ENCODE measurements at regions not wholly inside any gene's neighbourhood (a gene's known extent, or its start where the extent isn't known, plus 50 kb on each side); places are given as distances from the start of the nearest gene placed in this dataset.
"Not testable (repeated sequence)": the region's sequence is repeated elsewhere in the genome, so short reads cannot be mapped to it uniquely, and the experiment has no call there.

GRCh38 chr18:1557711-1558110 lies 653.0 kb downstream of the ADCYAP1 start:
- not testable (repeated sequence) for DNase-seq (ENCODE audit: low read depth in 2 of 2)

GRCh38 chr18:1559563-1559962 lies 654.9 kb downstream of the ADCYAP1 start:
- no peak for DNase-seq (ENCODE audit: low read depth in 2 of 2)

GRCh38 chr18:1564793-1565192 lies 660.1 kb downstream of the ADCYAP1 start:
- DNase-seq (ENCODE audit: low read depth in 2 of 2), result no peak

- no peak for DNase-seq (ENCODE audit: low read depth in 2 of 2)
These were observed 666.5 kb downstream of the ADCYAP1 start for GRCh38 chr18:1571206-1571605.

- no peak for DNase-seq (ENCODE audit: low read depth in 2 of 2)
These were observed 669.1 kb downstream of the ADCYAP1 start for GRCh38 chr18:1573732-1574131.

DNA sequence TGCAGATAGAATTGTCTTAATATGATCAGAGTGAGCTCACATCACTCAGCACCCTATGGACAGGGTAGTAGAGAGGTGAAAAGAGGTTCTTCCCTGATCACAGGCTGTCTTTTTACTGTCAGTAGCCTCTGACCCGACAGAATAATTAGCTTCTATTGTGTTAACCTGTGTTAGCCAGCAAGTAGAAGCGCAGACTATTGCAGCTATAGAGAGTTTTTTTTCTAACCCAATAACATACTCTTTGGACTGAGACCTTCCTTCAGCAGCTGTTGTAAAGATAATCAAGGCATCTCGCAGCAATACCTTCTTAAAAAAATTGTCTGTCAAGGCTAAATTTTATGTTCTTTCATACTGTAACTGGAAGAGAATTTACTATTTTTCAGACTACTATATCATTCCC lies 670.4 kb downstream of the ADCYAP1 start:
- no peak for DNase-seq (ENCODE audit: low read depth in 2 of 2)

- no peak for DNase-seq (ENCODE audit: low read depth in 2 of 2)
These were observed 673.8 kb downstream of the ADCYAP1 start for GRCh38 chr18:1578505-1578904.

GRCh38 chr18:1581581-1581980 lies 676.9 kb downstream of the ADCYAP1 start:
- no peak for DNase-seq (ENCODE audit: low read depth in 2 of 2)

DNA sequence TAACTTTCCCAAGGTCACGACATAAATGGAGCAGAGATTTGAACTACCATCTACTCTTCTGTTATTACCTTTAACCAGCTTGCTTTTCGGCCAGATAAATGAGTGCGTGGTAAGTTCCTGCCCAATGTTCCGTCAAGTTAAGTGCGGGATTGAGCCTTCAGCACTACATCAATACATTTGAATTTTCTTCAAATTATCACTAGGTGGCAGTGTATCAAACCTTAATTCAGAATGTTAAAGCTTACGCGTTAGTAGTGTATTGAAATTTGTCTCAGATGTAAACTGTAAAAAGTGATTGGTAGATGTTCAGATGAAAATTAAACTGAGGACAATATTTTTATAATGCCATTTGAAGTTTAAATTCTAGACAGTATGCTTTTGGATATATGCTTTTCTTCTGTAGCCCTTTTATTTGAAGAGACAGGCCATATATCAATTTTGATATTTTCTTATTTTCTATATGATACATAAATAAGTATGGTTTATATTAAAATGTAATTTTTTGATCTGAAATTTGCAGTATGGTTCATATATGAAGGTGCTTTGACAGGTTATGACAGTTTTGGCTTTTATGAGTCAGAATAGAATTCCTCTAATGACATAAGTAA lies 681.3 kb downstream of the ADCYAP1 start:
- DNase-seq (ENCODE audit: low read depth in 2 of 2), result no peak

DNA sequence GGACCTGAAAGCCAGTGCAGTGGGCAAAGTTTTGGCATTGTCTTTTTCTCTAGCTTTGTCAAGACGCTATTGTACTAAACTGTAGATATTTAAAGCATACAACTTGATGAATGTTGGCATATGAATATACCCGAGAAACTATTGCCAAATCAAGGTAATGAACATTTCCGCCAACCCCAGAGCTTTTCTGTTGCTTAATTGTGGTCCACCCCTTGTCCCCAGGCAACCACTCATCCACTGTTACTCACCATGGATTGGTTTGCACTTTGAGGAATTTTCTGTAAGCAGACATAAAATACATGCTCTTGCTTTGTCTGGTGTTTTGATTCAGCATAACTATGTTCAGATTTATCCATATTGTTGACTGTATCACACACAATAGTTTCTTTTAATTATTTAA lies 688.4 kb downstream of the ADCYAP1 start:
- no peak for DNase-seq (ENCODE audit: low read depth in 2 of 2)

DNA sequence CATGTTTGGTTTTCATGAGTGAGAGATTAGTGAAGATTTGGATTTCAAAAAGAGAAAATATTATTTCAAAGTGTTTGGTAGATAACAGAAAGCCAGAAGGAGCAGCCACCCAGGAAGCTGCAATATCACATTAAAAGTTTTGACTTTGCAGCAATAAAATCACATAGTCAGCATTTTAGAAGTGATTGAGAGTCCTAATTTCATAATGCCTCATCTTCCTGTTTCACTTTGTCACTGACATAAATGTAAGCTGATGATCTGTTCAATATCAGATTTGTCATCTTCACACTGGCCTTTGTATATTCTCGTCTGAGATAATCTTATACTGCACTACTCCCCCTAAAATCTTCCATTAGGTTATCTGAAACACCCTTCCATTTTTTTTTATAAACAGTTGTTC lies 690.5 kb downstream of the ADCYAP1 start:
- no peak for DNase-seq (ENCODE audit: low read depth in 2 of 2)

GRCh38 chr18:1599196-1599595 lies 694.5 kb downstream of the ADCYAP1 start:
- DNase-seq (ENCODE audit: low read depth in 2 of 2), result no peak

DNA sequence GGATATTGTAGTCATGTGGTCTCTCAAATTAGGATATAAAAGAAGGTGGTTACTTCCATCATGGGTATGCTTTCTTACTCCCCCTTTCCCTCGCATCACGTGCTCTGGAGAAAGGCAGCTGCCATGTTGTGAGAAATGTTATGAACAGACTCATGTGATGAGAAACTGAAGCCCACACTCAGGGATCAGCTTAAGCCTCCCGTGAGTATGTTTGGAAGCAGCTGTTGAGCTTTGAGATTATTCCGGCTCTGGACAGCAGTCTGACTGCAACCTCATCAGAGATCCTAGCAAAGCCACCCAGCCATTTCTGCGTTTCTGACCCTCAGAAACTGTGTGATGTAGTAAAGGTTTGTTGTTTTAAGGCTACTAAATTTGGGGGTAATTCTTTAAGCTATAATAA lies 700.1 kb downstream of the ADCYAP1 start:
- no peak for DNase-seq (ENCODE audit: low read depth in 2 of 2)

DNA sequence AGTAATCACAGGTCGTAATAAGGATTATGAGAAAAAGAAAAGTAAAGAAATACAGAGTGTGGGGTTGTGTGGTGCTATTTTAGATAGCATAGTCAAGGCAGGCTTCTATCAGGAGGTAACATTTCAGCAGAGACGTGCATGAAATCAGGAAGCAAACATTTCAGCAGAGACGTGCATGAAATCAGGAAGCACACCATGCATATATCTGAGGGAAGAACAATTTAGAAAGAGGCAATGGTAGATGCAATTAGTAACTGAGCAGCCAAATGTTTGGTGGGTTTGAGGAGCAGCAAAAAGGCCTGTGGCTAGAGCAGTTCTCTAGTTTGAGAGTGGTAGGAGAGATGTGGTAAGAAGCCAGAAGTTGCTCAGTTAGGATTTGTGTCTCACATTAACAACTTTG lies 713.7 kb downstream of the ADCYAP1 start:
- DNase-seq (ENCODE audit: low read depth in 2 of 2), result no peak

GRCh38 chr18:1619507-1619906 lies 714.8 kb downstream of the ADCYAP1 start:
- no peak for DNase-seq (ENCODE audit: low read depth in 2 of 2)

- DNase-seq (ENCODE audit: low read depth in 2 of 2), result no peak
These were observed 719.9 kb downstream of the ADCYAP1 start for GRCh38 chr18:1624612-1625011.

DNA sequence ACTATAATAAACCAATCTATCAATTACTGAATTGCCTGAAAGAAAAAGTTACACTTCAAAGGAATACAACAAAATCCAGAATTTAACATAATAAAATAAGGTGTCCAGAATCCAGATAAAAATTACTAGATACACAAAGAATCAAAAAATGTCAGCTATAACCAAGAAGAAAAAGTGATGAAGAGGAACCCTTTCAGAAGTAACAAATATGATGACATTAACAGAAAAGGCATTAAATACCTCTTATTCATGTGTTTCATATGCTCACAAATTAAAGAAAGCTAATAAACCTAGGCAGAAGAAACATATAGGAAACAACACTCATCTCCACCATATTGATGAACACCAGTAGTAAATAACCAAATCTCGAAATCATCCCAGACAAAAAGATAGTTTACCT lies 722.8 kb downstream of the ADCYAP1 start:
- DNase-seq (ENCODE audit: low read depth in 2 of 2), result no peak

- DNase-seq (ENCODE audit: low read depth in 2 of 2), result no peak
These were observed 744.0 kb downstream of the ADCYAP1 start for GRCh38 chr18:1648712-1649111.

- no peak for DNase-seq (ENCODE audit: low read depth in 2 of 2)
These were observed 747.3 kb downstream of the ADCYAP1 start for GRCh38 chr18:1652018-1652417.

- DNase-seq (ENCODE audit: low read depth in 2 of 2), result no peak
These were observed 749.2 kb downstream of the ADCYAP1 start for GRCh38 chr18:1653873-1654272.

GRCh38 chr18:1657876-1658275 lies 753.2 kb downstream of the ADCYAP1 start:
- DNase-seq (ENCODE audit: low read depth in 2 of 2), result no peak

DNA sequence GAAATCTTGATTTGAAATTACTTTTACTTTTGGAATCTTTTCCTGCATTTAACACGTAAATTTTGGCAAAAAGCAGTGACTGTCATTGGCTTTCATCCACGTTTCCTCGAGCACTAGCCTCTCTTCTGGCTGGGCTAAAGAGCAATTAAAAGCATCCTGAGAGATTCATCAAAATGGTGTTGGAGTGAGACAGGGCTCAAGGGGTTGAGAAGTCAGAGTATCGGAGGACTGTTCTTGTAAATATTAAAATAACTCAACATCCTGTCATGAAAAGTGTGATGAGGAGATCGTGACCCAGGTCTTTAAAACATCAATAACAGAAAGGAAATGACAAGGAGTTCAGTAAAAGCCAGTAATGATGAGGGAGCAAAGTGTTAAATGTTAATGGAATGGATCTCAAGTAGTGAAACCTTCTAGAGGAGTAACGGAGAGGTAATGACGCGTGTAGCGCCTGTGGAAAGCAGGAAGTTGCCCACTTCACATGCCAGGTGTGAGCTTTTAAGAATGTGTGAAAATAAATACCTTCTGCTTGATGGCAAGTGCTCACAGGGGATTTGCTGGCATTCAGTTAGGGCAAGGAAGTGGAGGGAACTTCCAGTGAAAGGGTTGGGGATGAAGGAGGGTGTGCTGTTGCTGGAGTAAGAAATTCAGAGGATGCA lies 754.4 kb downstream of the ADCYAP1 start:
- no peak for DNase-seq (ENCODE audit: low read depth in 2 of 2)

DNA sequence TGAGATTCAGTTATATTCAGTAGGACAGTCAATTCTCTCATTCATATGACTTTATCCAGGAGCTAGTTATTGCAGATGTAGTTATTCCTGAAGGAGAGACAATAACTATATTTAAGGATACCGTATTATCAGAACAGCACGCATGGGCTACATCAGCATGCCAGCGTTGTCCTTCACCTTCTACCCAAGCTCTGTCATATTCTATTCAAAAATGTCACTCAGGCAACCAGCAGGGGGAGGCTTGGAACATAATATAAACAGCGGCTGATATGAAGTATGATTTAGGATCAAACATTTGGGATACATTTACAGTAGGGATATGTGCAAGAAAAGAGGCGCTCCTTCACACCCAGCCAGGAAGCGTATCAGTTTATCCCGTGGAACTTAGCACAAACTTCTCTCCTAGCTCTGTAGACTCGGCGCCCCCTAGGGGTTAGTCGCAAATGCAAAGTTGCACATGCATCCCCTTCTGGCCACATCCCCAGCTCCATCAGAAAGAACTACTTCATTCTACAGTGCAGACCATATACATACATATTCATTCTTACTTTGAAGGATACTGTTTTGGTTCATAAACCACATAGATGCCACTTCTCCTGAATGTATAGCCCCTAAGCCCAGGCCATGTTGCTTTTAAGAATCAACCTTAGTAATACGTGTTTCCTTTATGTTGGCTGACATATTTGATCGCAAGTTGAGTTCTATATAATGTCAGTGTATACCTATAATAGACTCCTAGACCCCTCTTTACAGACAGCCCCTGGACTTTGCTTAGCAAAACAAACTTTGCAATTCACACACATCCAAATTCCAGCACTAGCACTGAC lies 759.4 kb downstream of the ADCYAP1 start:
- peak in 1 of 2 experiments; percentile 40 for DNase-seq (ENCODE audit: low read depth in 2 of 2)

Data from stimulated activated CD4-positive, alpha-beta T cell treated with anti-CD3 and anti-CD28 coated beads, Interleukin-12 subunit alpha, Interleukin-12 subunit beta, amount 100 ng/mL, for 24 hours (primary cell).